Lower lobe of right lung (tissue), 2 donors: ENCODE measurements at regions not wholly inside any gene's neighbourhood (a gene's known extent, or its start where the extent isn't known, plus 50 kb on each side); places are given as distances from the start of the nearest gene placed in this dataset.

Experiments used
- ATAC-seq, 2 donors: fragments of 200-7000 bp; cut with Tn5 transposase; one replicate each; pipeline ENCODE4 v1.9.1; 2020 to 2022; ENCODE audit warnings: mild to moderate bottlenecking in 2 of 2, moderate library complexity in 2 of 2
- DNase-seq: peaks from one replicate; pipeline ENCODE4 v3.0.0-alpha.2; 2020
- H3K27ac ChIP-seq: fragments of 200-600 bp; one replicate; pipeline ENCODE4 v1.8.0; 2022
- H3K27me3 ChIP-seq: fragments of 200-600 bp; one replicate; pipeline ENCODE4 v1.8.0; 2022; ENCODE audit warnings: low read depth
- H3K36me3 ChIP-seq: fragments of 200-600 bp; one replicate; pipeline ENCODE4 v1.8.0; 2022; ENCODE audit warnings: mild to moderate bottlenecking
- H3K4me1 ChIP-seq: fragments of 200-600 bp; one replicate; pipeline ENCODE4 v1.8.0; 2022
- H3K4me3 ChIP-seq: fragments of 200-600 bp; one replicate; pipeline ENCODE4 v1.8.0; 2022; ENCODE audit warnings: mild to moderate bottlenecking
- H3K9me3 ChIP-seq: fragments of 200-600 bp; one replicate; pipeline ENCODE4 v1.8.0; 2022
- intact Hi-C: fragments of 100-400 bp; cut with DNase I; formaldehyde crosslinking; loops from one replicate; pipeline ENCODE4 v1.11.0; 2022
- TF ChIP-seq, protein P1 (sequence below): fragments of 200-600 bp; IDR thresholded peaks from one replicate; pipeline ENCODE4 v1.8.0; 2022; ENCODE audit warnings: antibody characterized with exemption, mild to moderate bottlenecking
- donor health status: DM: no; HTN: yes; CAD: no; lungs with severe emphysema.

DNA sequence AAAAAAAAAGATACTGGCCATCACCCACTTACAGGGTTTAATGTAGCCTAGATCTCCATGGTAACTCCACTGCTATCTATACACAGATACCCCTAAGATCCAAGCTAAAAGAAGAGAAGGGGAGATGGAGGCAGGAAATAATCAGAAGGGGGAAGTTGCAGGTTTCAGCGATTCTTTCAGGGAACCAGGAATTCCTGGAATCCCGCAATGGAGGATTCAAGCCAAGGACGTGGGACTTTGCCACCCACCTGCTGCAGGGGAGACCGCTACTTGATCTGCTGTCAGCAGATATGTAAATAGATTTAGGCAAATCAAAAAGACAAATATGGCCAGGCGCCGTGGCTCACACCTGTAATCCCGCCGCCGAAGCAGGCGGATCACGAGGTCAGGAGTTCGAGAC lies 121.1 kb downstream of the AIPL1 start:
- Histone ChIP-seq H3K4me3 (no peak overlapping the region), H3K9me3 (no peaks in the 10 kb centered on the region), H3K27me3 (peaks cover 10% of the 10 kb centered on the region), H3K27ac (no peak overlapping the region), H3K36me3 (no peaks in the 10 kb centered on the region), H3K4me1 (no peaks in the 10 kb centered on the region)
- ATAC-seq: no peak
- no peak for DNase-seq
- intact Hi-C loops: no loop called here
- TF ChIP-seq, protein P1, sequence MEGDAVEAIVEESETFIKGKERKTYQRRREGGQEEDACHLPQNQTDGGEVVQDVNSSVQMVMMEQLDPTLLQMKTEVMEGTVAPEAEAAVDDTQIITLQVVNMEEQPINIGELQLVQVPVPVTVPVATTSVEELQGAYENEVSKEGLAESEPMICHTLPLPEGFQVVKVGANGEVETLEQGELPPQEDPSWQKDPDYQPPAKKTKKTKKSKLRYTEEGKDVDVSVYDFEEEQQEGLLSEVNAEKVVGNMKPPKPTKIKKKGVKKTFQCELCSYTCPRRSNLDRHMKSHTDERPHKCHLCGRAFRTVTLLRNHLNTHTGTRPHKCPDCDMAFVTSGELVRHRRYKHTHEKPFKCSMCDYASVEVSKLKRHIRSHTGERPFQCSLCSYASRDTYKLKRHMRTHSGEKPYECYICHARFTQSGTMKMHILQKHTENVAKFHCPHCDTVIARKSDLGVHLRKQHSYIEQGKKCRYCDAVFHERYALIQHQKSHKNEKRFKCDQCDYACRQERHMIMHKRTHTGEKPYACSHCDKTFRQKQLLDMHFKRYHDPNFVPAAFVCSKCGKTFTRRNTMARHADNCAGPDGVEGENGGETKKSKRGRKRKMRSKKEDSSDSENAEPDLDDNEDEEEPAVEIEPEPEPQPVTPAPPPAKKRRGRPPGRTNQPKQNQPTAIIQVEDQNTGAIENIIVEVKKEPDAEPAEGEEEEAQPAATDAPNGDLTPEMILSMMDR: no peak

DNA sequence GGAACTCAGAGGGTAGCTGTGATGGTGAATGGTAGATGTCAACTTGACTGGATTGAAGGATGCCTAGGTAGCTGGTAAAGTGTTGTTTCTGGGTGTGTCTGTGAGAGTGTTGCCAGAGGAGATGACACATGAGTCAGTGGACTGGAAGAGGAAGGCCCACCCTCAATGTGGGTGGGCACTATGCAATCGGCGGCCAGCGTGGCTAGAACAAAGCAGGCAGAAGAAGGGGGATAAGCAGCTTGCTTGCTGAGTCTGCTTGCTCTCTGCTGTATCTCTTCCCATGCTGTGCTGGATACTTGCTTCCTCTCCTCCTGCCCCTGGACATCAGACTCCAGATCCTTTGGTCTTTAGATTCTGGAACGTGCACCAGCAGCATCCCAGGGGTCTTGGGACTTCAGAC lies 128.1 kb downstream of the AIPL1 start:
- H3K9me3 ChIP-seq: no peaks in the 10 kb centered on the region
- no peak overlapping the region for H3K4me3 ChIP-seq
- ATAC-seq: no peak
- H3K27me3 ChIP-seq: peaks cover 11% of the 10 kb centered on the region
- H3K36me3 ChIP-seq: no peaks in the 10 kb centered on the region
- TF ChIP-seq, protein P1: no peak
- H3K4me1 ChIP-seq: no peaks in the 10 kb centered on the region
- no peak overlapping the region for H3K27ac ChIP-seq
- DNase-seq: no peak
- intact Hi-C loops: no loop called here

DNA sequence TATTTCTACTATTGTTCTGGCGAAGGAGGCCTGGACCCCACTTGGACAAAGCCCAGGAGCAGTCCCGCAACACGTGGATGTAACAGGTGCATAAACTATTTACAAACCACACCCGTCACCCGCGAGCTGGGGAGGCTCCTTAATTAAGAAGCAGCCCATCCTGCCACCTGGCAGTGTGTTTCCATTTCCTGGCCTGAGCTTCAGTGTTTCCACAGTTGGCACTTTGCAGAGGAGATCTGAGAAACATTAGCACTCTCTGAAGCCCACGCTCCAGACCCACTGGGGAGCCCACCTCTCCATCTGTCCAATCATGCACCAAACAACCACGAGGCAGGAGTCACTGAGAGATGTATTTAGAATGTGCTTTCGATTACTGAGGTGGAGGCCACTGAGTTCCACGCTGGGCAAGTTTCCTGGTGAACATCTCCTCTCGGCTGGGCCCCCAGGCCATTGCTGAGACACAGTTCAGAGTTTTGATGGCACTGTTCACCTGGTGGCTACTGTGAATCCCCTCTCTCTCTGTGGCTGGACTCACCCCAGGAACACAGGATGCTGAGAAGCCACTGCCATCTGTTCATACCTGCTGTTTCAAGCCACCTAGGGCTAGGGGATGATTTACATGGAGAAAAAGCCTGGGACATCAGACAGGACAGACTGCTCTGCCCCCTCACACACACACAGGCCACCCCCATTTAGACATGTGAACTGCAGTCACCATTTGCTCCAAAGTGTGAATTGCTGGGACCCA lies 129.1 kb downstream of the AIPL1 start:
- Histone ChIP-seq H3K4me1 (no peaks in the 10 kb centered on the region), H3K27me3 (peaks cover 11% of the 10 kb centered on the region), H3K4me3 (no peak overlapping the region), H3K27ac (no peak overlapping the region), H3K36me3 (no peaks in the 10 kb centered on the region), H3K9me3 (no peaks in the 10 kb centered on the region)
- ATAC-seq: no peak
- intact Hi-C loops: no loop called here
- TF ChIP-seq, protein P1: no peak
- no peak for DNase-seq

DNA sequence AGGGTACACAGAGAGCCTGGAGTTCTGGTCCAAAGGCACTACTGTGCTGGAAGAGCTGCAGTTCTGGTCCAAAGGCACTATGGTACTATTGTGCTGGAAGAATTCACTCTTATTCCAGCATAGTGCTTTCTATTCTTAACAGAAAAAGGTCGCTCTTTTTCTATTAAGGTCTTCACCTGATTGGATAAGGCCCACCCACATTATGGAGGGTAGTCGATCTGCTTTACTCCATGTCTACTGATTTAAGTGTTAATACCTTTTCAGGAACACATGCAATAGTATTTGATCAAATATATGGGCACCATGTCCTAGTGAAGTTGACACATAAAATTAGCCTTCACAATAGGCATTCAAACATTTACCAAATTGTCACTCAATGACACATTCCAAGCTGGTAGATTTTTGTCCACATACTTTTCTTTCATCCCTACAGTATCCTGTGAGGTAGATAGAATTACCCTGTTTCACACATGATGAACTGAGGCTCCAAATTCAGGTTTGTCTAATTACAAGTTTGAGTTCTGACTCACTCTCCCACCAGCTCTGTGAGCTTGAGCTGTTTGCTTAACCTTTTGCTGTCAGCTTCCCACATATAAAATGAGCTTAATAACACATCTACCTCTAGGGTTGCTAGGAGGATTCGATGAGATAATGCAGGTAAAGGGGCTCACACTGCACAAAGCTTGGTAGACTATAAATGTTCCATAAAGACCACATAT lies 129.9 kb downstream of the AIPL1 start:
- Histone ChIP-seq H3K36me3 (no peaks in the 10 kb centered on the region), H3K27ac (no peak overlapping the region), H3K4me3 (no peak overlapping the region), H3K4me1 (no peaks in the 10 kb centered on the region), H3K9me3 (no peaks in the 10 kb centered on the region), H3K27me3 (peaks cover 11% of the 10 kb centered on the region)
- intact Hi-C loops: no loop called here
- ATAC-seq: no peak
- DNase-seq: no peak
- TF ChIP-seq, protein P1: no peak

DNA sequence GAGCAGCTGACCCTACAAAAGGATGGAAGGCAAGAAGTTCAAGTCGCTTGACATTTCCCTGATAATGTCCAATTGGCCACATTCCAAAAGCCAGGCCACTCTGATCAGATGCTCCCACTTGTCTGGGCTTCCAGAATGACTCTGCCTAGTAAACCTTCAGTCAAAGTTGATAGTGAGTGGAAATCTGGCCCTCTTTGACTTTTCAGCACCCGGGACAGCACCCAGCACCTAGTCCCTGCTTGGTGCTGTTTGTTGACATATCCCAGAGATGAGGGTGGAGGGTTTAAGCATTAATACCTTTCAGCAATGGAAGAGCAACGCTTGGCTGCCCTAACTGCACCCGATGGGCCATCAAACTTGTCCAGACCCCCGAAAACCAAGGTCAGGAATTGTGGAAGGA lies 131.3 kb downstream of the AIPL1 start:
- Histone ChIP-seq H3K4me3 (no peak overlapping the region), H3K36me3 (no peaks in the 10 kb centered on the region), H3K4me1 (no peaks in the 10 kb centered on the region), H3K27me3 (peaks cover 8% of the 10 kb centered on the region), H3K27ac (no peak overlapping the region), H3K9me3 (no peaks in the 10 kb centered on the region)
- TF ChIP-seq, protein P1: no peak
- DNase-seq (no peak), ATAC-seq (no peak)
- intact Hi-C loops: no loop called here
